ENCODE measurements at regions not wholly inside any gene's neighbourhood (a gene's known extent, or its start where the extent isn't known, plus 50 kb on each side); places are given as distances from the start of the nearest gene placed in this dataset.
A peak's percentile ranks its signal among the peaks of the same experiment; 100 is the strongest.
"Not testable (repeated sequence)": the region's sequence is repeated elsewhere in the genome, so short reads cannot be mapped to it uniquely, and the experiment has no call there.

DNA sequence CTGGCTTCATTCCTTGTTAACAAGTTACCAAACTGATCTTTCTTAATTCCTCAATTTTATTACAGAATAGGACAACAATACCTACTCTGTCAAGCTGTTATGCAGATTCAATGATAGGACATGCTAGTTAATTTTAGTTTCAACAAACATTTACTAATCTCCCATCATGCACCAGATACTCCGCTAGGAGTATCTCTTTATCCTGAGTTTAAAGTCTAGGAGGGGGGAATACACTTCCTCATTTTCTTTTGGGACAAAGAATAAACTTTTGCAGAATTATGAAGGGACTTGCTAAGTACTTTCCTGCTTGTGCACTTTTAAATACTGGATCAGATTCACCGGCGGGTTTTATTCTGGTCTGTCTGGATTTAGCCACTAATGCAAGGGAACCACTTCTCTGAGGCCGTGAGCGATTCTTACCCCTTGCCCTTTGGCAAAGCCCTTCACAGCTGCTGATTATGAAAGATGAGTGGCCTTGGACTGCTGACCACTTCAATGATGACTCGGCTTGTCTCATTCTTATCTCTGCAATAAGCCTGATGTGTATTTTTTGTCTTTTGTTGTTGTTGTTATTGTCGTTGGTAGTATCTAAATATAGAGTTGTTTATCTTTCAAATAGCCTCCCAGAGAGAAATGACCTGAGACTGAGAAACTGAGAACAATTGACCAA, 73.9 kb downstream of the RMI1 start:
- no peak for DNase-seq
- in situ Hi-C loops (cut with MboI; ENCODE audit: low pct_unique_long_range_greater_than_20kb, low sequenced_read_pairs), result no loop called here

DNA sequence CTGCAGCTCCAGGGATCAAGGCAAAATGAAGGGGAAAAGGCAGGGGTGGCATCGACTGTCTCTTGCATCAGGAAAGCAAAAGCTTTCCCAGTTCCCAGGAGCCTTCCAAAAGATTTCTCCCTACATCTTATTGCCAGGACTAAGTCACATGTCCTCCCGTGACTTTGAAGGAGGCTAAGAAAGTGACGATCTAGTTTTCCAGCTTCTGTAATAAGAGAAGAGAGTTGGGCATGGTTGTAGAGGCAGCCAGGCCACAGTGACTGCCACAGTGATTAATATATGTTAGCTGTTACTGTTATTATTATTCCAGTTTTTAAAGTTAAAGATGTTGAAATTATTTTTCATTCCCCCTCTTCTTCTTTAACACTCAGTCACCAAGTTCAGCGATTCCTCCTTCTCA, 77.1 kb downstream of the RMI1 start:
- no peak for DNase-seq
- in situ Hi-C loops (cut with MboI; ENCODE audit: low pct_unique_long_range_greater_than_20kb, low sequenced_read_pairs), result no loop called here

- in situ Hi-C loops (cut with MboI; ENCODE audit: low pct_unique_long_range_greater_than_20kb, low sequenced_read_pairs), result no loop called here
- no peak for DNase-seq
These were observed 79.3 kb downstream of the RMI1 start for GRCh38 chr9:84059936-84060335.

- no peak for DNase-seq
- in situ Hi-C loops (cut with MboI; ENCODE audit: low pct_unique_long_range_greater_than_20kb, low sequenced_read_pairs), result no loop called here
These were observed 81.1 kb downstream of the RMI1 start for GRCh38 chr9:84061613-84062193.

- in situ Hi-C loops (cut with MboI; ENCODE audit: low pct_unique_long_range_greater_than_20kb, low sequenced_read_pairs), result no loop called here
- DNase-seq, result no peak
These were observed 81.9 kb downstream of the RMI1 start for GRCh38 chr9:84062538-84062937.

- no peak for DNase-seq
- in situ Hi-C loops (cut with MboI; ENCODE audit: low pct_unique_long_range_greater_than_20kb, low sequenced_read_pairs), result no loop called here
These were observed 87.2 kb downstream of the RMI1 start for GRCh38 chr9:84067821-84068220.

DNA sequence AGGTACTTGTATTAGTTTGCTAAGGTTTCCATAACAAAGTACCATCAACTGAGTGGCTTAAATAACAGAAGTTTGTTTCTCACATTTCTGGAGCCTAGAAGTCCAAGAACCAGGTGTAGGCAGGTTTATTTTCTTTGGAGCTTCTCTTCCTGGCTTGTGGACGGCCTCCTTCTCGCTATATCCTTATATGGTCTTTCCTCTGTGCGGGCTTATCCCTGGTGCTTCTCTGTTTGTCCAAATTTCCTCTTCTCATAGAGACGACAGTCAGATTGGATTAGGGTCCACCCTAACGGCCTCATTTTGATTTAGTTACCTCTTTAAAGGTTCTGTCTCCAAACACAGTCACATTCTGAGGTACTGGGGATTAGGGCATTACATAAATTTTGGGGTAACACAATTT, 88.3 kb downstream of the RMI1 start:
- peak; percentile 15 for DNase-seq
- in situ Hi-C loops (cut with MboI; ENCODE audit: low pct_unique_long_range_greater_than_20kb, low sequenced_read_pairs), result no loop called here

DNA sequence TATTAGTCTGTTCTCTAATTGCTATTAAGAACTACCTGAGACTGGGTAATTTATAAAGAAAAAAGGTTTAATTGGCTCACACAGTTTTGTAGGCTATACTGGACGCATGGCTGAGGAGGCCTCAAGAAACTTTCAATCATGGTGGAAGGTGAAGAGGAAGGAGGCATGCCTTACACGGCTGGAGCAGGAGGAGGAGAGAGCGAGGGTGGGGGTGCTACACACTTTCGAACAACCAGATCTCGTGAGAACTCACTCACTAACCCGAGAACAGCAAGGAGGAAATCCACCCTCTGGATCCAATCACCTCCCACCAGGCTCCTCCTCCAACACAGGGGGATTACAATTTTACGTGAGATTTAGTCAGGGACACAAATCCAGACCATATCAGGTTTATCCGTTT, 90.0 kb downstream of the RMI1 start:
- in situ Hi-C loops (cut with MboI; ENCODE audit: low pct_unique_long_range_greater_than_20kb, low sequenced_read_pairs), result no loop called here
- no peak for DNase-seq

DNA sequence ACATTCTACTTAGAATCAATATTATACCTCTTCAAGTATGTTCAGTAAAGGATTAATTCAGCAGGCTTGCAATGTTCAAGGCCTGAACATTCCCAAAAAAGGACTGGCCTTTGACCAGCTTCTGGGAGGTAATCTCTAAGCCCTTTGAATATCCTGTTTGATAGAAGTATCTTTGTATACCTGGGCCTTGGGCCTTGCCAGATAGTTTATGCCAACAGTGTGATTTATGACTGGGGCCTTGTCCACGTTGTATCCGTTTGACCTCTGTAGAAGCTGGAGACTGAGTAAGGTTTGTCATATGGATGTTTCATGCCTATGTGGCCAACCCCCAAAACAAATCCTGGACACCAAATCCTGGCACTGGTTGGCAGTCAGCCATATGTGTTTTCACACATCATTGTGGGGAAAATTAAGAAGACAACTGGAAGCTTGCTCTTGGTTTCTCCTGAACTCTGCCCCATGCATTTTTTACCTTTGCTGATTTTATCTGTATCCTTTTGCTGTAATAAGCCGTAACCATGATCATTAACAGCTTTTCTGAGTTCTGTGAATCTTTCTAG, 92.1 kb downstream of the RMI1 start:
- no peak for DNase-seq
- in situ Hi-C loops (cut with MboI; ENCODE audit: low pct_unique_long_range_greater_than_20kb, low sequenced_read_pairs), result no loop called here

DNA sequence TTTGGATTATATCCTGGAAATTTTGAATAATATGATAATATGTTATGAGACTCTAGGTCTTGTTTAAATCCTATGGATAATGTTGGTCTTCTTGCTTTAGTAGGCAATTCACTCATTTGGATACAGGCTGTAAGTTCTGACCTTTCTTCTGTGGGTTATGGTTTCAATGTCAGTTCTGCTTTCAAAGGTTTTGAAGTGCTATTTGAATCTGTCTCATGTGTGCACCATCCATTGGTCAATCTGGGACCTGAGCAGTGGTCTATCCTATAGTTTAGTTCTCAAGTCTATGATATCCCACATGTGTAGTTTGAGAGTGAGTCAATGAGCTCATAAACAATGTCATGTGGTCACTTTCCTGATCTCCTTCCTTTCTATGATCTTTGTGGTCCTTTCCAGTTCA, 94.4 kb downstream of the RMI1 start:
- in situ Hi-C loops (cut with MboI; ENCODE audit: low pct_unique_long_range_greater_than_20kb, low sequenced_read_pairs), result no loop called here
- no peak for DNase-seq

- no peak for DNase-seq
- in situ Hi-C loops (cut with MboI; ENCODE audit: low pct_unique_long_range_greater_than_20kb, low sequenced_read_pairs), result no loop called here
These were observed 95.8 kb downstream of the RMI1 start for GRCh38 chr9:84076384-84076783.

DNA sequence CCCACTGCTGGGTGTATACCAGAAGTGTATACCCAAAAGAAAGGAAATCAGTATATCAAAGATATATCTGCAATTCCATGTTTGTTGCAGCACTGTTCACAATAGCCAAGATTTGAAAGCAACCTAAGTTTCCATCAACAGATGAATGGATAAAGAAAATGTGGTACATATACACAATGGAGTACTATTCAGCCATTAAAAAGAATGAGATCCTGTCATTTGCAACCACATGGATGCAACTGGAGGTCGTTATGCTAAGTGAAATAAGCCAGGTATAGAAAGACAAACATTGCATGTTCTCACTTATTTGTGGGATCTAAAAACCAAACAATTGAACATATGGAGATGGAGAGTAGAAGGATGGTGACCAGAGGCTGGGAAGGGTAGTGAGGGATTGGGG, 97.2 kb downstream of the RMI1 start:
- in situ Hi-C loops (cut with MboI; ENCODE audit: low pct_unique_long_range_greater_than_20kb, low sequenced_read_pairs); DNase-seq: not testable (repeated sequence)

GRCh38 chr9:84079994-84080393, 99.4 kb downstream of the RMI1 start:
- in situ Hi-C loops (cut with MboI; ENCODE audit: low pct_unique_long_range_greater_than_20kb, low sequenced_read_pairs), result no loop called here
- peak; percentile 48 for DNase-seq

DNA sequence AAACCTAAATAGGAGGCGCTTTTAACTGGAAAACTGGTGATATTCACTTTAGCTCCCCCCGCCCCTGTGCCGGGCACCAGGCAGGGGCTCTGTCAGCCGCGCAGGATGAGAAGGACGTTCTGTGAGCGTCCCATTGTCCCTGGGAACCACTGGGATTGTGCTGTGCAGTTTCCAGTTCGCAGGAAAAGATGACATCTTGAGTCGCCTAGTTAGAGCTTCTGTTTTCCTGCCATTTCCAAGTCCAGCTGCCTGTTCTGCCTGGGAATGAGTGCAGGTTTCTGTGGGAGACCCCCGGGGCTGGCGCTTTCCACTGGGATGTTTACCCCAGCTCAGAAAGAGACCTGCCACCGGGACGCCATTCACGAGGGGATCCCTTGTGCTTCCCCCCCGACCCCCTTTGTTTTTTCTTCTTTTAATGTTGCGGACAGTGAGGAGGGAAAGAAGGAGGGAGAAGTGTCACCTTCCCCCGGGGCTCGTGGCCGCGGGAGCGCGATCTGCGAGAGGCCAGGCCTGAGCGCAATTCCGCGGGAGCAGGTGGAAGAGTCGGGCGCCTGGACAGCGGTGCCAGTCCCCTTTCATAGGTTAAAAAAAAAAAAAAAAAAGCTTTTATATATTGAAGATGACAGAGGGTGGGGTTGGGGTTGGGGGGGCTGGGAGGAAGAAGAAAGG, 121.5 kb downstream of the RMI1 start:
- in situ Hi-C loops (cut with MboI; ENCODE audit: low pct_unique_long_range_greater_than_20kb, low sequenced_read_pairs), result no loop called here
- DNase-seq, result no peak

DNA sequence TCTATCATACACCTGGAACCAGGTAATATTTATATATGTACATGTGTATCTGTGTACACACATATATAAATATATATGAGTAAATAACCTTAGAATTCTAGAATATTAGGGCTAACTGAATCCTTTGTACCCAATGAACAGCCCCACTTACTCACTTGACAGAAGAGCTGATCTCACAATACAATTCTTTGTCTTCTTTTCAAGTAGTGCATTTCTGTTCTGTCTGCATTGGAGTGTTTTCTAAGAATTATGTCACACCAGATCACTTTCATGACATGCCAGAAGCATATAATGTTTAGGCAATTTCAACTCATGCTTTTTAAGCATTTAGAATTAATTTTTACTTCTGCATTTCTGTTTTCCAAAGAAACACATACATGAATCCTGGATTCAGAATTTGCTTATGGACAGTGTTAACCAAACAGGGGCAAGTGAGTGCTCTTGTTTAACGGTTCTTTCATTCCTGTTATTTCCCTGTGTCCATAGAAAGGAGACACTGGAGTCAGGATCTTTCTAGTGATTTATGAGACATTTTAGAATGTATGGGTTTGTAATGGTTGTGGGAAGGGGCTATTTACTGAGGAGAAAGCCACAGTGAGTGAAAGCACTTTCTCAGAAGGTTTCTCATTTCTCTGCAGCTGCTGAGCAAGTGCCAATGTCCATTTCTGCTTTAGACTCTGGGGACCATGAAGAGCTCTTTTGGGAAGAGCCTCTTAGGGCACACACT, 123.2 kb downstream of the RMI1 start:
- in situ Hi-C loops (cut with MboI; ENCODE audit: low pct_unique_long_range_greater_than_20kb, low sequenced_read_pairs), result no loop called here

DNA sequence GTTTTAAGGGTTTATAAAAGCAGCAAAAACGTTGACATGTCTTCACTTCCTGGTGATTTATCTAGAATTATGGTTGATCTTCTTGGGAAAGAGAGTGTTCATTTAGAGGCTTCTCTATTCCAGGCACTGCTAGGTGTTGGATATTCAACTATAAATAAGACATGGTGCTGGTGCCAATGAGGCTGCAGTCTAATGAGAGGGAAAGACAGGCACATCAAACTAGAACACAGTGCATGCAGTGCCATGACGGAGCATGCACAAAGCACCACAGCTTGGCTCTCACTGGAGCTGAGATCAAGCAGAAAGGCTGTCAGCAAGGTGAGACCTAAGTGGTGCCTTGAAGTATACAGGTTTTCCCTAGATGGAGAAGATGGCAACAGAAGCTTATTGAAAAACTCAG, 126.5 kb downstream of the RMI1 start:
- in situ Hi-C loops (cut with MboI; ENCODE audit: low pct_unique_long_range_greater_than_20kb, low sequenced_read_pairs), result no loop called here

More for the DNA sequence above, 123.2 kb downstream of the RMI1 start:
- DNase-seq, result no peak

DNA sequence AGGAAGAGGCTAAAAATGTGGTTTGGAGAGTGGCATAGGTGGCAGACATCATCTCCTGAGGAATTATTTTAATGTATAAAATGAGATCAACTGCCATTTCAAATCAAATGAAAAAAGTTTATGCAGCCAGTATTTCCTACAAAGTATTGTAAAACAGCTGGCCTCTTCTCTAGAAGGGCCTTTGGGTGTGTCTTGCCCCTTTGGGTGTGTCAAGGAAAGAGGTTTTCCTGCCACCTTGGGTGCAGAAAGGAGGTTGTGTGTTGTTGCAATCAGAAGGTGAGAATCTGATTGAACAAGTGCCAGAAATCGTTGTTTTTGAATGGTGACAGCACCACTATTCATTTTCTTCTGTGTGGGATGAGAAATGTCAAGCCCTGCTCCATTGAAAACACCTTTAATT, 127.4 kb downstream of the RMI1 start:
- DNase-seq, result no peak
- in situ Hi-C loops (cut with MboI; ENCODE audit: low pct_unique_long_range_greater_than_20kb, low sequenced_read_pairs), result no loop called here

More for the DNA sequence above, 126.5 kb downstream of the RMI1 start:
- DNase-seq, result no peak

- DNase-seq, result no peak
- in situ Hi-C loops (cut with MboI; ENCODE audit: low pct_unique_long_range_greater_than_20kb, low sequenced_read_pairs), result no loop called here
These were observed 131.1 kb downstream of the RMI1 start for GRCh38 chr9:84111726-84112125.

DNA sequence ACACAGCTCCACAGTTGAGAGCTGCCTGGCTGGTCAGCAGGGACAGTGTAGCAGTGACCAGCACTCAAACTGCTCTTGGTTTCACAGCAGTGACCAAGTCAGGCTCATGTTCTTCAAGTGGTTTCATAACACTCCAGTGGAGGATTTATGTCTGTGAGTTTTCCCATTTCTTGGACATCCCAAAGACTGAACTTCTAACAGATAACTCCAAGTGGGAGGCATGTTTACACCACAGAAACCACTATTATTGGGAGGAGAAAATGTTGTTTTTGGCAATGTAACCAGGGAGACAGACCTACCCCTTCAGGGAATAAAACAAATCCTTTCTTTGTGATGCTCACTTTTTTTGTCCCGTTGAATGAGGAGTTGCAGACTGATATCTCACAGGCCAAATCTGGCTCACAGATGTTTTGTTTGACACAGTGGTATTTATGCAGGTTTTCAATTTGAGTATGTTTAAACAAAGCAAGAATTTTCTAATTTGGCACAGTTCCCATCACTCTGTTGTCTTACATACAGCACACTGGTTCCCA, 141.5 kb downstream of the RMI1 start:
- DNase-seq, result no peak
- in situ Hi-C loops (cut with MboI; ENCODE audit: low pct_unique_long_range_greater_than_20kb, low sequenced_read_pairs), result no loop called here

- in situ Hi-C loops (cut with MboI; ENCODE audit: low pct_unique_long_range_greater_than_20kb, low sequenced_read_pairs), result no loop called here
- no peak for DNase-seq
These were observed 142.0 kb downstream of the RMI1 start for GRCh38 chr9:84122572-84122971.

Measured in KBM-7 (cell line).